ENCODE measurements at regions not wholly inside any gene's neighbourhood (a gene's known extent, or its start where the extent isn't known, plus 50 kb on each side); places are given as distances from the start of the nearest gene placed in this dataset.

DNA sequence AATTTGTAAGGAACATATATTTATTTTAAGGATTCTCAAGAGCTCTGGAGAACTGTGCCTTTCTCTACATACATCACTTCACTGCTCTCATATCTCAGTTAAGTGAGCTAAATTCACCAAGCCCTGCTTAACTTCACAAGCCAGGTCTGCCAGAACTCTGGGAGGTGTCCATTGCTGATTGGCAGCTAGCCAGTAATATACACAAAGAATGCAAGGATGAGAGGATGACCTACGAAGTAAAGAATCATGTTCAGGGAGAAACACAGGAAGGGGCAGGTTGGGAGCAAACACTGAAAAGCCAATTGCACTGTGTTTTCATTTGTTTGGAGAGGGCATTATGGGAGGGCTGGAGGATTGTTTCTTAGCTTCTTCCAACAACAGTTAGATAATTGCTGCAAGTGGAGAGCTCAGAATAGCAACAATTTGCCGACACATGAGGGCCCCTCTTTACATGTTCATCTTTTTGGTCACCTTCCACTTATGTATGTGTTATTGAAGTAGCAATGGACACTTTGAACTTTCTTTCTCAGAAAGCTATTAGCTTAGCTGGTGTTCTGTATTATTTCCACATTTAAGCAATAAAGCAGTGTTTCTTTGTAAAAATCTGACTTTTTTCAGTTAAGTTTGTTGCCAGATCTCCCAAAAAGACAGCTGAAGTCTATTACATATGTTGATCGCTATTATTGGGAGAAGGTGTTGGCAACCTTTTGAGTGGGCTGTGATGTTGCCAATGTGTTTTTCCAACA, 254.8 kb downstream of the LTN1 start:
- Histone ChIP-seq H3K79me2 (ENCODE audit: low read depth) (no peaks in the 10 kb centered on the region), H3K27ac (no peak overlapping the region), H4K20me1 (ENCODE audit: low read depth) (no peaks in the 10 kb centered on the region), H3F3A (ENCODE audit: low read depth) (no peaks in the 10 kb centered on the region), H3K9ac (no peak overlapping the region), H3K36me3 (no peaks in the 10 kb centered on the region), H3K4me3 (no peak overlapping the region), H3K9me3 (ENCODE audit: low read depth) (no peaks in the 10 kb centered on the region), H3K27me3 (no peaks in the 10 kb centered on the region), H2AFZ (replicated peaks) (no peak overlapping the region), H3K4me1 (peaks cover 7% of the 10 kb centered on the region), H3K4me2 (no peak overlapping the region)
- no peak overlapping the region for H3K27ac Mint-ChIP-seq
- no peak for TF ChIP-seq EZH2 (IDR thresholded peaks at IDR 0.05)
- TF ChIP-seq, protein P1, sequence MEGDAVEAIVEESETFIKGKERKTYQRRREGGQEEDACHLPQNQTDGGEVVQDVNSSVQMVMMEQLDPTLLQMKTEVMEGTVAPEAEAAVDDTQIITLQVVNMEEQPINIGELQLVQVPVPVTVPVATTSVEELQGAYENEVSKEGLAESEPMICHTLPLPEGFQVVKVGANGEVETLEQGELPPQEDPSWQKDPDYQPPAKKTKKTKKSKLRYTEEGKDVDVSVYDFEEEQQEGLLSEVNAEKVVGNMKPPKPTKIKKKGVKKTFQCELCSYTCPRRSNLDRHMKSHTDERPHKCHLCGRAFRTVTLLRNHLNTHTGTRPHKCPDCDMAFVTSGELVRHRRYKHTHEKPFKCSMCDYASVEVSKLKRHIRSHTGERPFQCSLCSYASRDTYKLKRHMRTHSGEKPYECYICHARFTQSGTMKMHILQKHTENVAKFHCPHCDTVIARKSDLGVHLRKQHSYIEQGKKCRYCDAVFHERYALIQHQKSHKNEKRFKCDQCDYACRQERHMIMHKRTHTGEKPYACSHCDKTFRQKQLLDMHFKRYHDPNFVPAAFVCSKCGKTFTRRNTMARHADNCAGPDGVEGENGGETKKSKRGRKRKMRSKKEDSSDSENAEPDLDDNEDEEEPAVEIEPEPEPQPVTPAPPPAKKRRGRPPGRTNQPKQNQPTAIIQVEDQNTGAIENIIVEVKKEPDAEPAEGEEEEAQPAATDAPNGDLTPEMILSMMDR (IDR thresholded peaks at IDR 0.05), result no peak
- no peak for DNase-seq (ENCODE audit: low spot score)
- H3K4me3 Mint-ChIP-seq, result no peak overlapping the region
- H3K27me3 Mint-ChIP-seq (ENCODE audit: insufficient read depth, low read depth), result peaks cover 2% of the 10 kb centered on the region
- no peaks in the 10 kb centered on the region for H3K36me3 Mint-ChIP-seq
- peaks cover 3% of the 10 kb centered on the region for H3K9me3 Mint-ChIP-seq
- H3K4me1 Mint-ChIP-seq, result peaks cover 12% of the 10 kb centered on the region

DNA sequence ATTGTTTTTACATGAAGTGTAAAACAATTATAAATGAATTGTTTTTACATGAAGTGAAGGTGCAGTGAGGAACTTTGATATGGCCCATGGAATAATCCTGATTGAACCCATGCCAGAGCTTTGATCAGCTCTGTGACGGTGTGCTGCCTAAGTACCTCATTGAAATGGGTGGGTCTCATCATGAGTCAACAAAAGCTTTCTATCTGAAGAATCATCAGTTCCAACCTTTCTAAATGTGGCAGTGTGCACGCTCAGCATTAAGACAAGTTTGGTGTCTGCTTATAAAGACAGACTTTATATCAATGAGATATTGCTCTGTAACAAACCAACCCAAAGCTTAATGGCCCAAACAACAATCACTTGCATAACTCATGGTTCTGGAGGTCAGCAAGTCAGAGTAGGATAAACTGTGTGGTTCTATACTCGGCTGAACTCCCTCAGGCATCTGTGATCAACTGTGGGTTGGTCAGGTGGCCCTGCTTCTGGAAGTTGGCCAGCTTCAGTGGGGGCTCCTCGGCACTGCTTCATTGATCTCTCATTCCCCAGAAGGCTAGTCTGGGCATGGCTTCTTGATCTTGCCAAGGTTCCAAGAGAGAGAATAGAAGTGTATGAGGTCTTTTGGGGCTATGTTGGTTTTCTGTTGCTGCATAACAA, 258.0 kb downstream of the LTN1 start:
- Histone ChIP-seq H3K4me1 (peaks cover 7% of the 10 kb centered on the region), H3K36me3 (no peaks in the 10 kb centered on the region), H4K20me1 (ENCODE audit: low read depth) (no peaks in the 10 kb centered on the region), H3K27me3 (no peaks in the 10 kb centered on the region), H3K4me3 (no peak overlapping the region), H3K79me2 (ENCODE audit: low read depth) (no peaks in the 10 kb centered on the region), H3K9ac (no peak overlapping the region), H3K4me2 (no peak overlapping the region), H3K27ac (no peak overlapping the region), H2AFZ (replicated peaks) (no peak overlapping the region), H3F3A (ENCODE audit: low read depth) (no peaks in the 10 kb centered on the region), H3K9me3 (ENCODE audit: low read depth) (no peaks in the 10 kb centered on the region)
- H3K36me3 Mint-ChIP-seq, result no peaks in the 10 kb centered on the region
- no peak overlapping the region for H3K4me3 Mint-ChIP-seq
- H3K27me3 Mint-ChIP-seq (ENCODE audit: insufficient read depth, low read depth), result peaks cover 2% of the 10 kb centered on the region
- peaks cover 18% of the 10 kb centered on the region for H3K4me1 Mint-ChIP-seq
- no peak for DNase-seq (ENCODE audit: low spot score)
- H3K9me3 Mint-ChIP-seq, result peaks cover 10% of the 10 kb centered on the region
- TF ChIP-seq EZH2 (IDR thresholded peaks at IDR 0.05) (no peak), EZH2phosphoT487 (IDR thresholded peaks at IDR 0.05) (no peak)
- TF ChIP-seq, protein P1 (IDR thresholded peaks at IDR 0.05), result no peak
- H3K27ac Mint-ChIP-seq, result no peak overlapping the region

DNA sequence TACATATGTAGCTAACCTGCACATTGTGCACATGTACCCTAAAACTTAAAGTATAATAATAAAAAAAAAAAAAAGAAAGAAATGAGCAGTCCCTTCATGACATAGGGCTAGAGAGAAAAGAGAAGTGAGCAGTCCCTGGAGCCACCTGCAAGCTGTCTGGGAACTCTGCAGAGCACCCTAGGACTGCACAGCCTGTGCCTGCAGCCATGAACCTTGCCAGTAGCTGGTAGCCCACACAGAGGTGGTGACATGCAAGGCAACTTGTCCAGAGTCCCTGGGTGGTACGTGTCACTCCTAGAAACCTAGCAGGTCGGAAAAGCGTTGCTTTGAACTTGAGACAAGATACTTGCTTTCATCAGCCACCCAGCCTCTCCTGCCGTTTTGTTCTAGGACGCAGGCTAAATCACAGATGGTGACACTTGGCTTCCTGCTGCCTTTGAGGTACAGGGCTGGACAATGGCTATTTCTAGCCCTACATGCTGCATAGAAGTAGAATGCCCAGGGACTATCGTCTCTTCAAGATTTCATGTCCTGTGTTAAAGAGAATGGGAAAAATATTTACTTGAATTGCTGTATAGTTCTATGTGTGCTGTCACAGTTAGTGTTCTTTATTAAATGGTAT, 260.9 kb downstream of the LTN1 start:
- H3K4me1 Mint-ChIP-seq, result peaks cover 6% of the 10 kb centered on the region
- TF ChIP-seq, protein P1 (IDR thresholded peaks at IDR 0.05), result no peak
- no peak for TF ChIP-seq EZH2 (IDR thresholded peaks at IDR 0.05)
- no peak for TF ChIP-seq EZH2phosphoT487 (IDR thresholded peaks at IDR 0.05)

More for the DNA sequence above, 260.9 kb downstream of the LTN1 start:
- Histone ChIP-seq H3K4me1 (no peaks in the 10 kb centered on the region), H3F3A (ENCODE audit: low read depth) (no peaks in the 10 kb centered on the region), H3K4me3 (no peak overlapping the region), H3K27ac (no peak overlapping the region), H3K9ac (no peak overlapping the region), H2AFZ (replicated peaks) (no peak overlapping the region), H3K79me2 (ENCODE audit: low read depth) (no peaks in the 10 kb centered on the region), H3K36me3 (no peaks in the 10 kb centered on the region), H4K20me1 (ENCODE audit: low read depth) (no peaks in the 10 kb centered on the region), H3K27me3 (no peaks in the 10 kb centered on the region), H3K4me2 (no peak overlapping the region), H3K9me3 (ENCODE audit: low read depth) (no peaks in the 10 kb centered on the region)
- no peaks in the 10 kb centered on the region for H3K36me3 Mint-ChIP-seq
- H3K9me3 Mint-ChIP-seq, result peaks cover 10% of the 10 kb centered on the region
- no peak overlapping the region for H3K27ac Mint-ChIP-seq
- no peak overlapping the region for H3K4me3 Mint-ChIP-seq
- peaks cover 2% of the 10 kb centered on the region for H3K27me3 Mint-ChIP-seq (ENCODE audit: insufficient read depth, low read depth)
- DNase-seq (ENCODE audit: low spot score), result no peak
